PC-9 (cell line): ENCODE measurements at regions not wholly inside any gene's neighbourhood (a gene's known extent, or its start where the extent isn't known, plus 50 kb on each side); places are given as distances from the start of the nearest gene placed in this dataset.

Experiments
- EZH2 ChIP-seq: fragments of 200-600 bp; sonication (generic); IDR thresholded peaks from 2 replicates; pipeline ENCODE4 v1.8.0; 2017; ENCODE audit warnings: antibody characterized with exemption, low read depth
- TF ChIP-seq, protein P1 (sequence below): fragments of 200-600 bp; sonication (generic); conservative IDR thresholded peaks from 2 replicates; pipeline ENCODE4 v1.6.1; 2017; ENCODE audit warnings: mixed run types, antibody characterized with exemption, mild to moderate bottlenecking, moderate library complexity

- TF ChIP-seq, protein P1, sequence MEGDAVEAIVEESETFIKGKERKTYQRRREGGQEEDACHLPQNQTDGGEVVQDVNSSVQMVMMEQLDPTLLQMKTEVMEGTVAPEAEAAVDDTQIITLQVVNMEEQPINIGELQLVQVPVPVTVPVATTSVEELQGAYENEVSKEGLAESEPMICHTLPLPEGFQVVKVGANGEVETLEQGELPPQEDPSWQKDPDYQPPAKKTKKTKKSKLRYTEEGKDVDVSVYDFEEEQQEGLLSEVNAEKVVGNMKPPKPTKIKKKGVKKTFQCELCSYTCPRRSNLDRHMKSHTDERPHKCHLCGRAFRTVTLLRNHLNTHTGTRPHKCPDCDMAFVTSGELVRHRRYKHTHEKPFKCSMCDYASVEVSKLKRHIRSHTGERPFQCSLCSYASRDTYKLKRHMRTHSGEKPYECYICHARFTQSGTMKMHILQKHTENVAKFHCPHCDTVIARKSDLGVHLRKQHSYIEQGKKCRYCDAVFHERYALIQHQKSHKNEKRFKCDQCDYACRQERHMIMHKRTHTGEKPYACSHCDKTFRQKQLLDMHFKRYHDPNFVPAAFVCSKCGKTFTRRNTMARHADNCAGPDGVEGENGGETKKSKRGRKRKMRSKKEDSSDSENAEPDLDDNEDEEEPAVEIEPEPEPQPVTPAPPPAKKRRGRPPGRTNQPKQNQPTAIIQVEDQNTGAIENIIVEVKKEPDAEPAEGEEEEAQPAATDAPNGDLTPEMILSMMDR = no peak
- no peak for TF ChIP-seq EZH2
Observed at GRCh38 chr7:67913604-67914003, 917.0 kb downstream of the TYW1 start.
